ENCODE measurements at regions not wholly inside any gene's neighbourhood (a gene's known extent, or its start where the extent isn't known, plus 50 kb on each side); places are given as distances from the start of the nearest gene placed in this dataset.

DNA sequence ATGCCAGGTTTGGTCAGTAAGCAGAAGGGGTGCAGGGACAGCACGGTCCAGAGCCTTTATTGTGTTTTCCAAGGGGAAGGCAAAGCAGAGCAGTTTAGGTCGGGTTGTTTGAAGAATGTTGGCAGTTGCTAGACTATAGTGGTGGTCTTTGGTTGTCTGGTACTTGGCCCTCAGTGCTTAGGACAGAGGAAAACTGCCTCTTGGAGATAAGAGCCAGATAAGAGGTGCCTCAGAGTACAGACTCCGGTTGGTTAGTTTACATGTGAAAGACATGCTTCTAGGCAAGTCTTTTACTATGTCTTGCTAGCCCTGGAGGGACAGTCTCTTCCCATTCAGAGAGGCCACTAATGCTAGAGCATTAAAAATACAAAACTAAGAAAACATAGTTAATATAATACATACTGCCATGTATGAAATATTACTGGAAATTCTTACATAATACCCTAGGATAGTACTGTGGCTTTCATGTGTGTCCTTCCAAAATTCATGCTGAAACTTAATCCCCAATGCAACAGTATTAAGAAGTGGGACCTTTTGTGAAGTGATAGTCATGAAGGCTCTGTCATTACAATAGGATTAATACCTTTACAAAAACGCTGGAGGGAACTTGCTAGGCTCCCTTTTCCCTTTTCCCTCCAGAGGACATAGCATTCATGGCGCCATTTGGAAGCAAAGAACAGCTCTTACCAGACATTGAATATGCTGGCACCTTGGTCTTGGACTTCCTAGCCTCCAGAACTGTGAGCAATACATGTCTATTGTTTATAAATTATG, 280.4 kb downstream of the TMEM167A start:
- no peaks in the 10 kb centered on the region for H3K9me3 Mint-ChIP-seq (ENCODE audit: unreplicated experiment)
- no peaks in the 10 kb centered on the region for H3K36me3 Mint-ChIP-seq (ENCODE audit: low read depth, unreplicated experiment)
- Histone ChIP-seq H3K9me3 (ENCODE audit: insufficient read depth, low read depth, low read length) (no peaks in the 10 kb centered on the region), H3K4me1 (ENCODE audit: insufficient read depth, low read length) (no peaks in the 10 kb centered on the region), H3K4me3 (ENCODE audit: insufficient read depth, low read depth, low read length) (no peak overlapping the region), H3K9ac (ENCODE audit: low read length) (no peak overlapping the region), H4K20me1 (ENCODE audit: insufficient read depth, low read length) (no peaks in the 10 kb centered on the region), H3K36me3 (ENCODE audit: insufficient read depth, low read length) (no peaks in the 10 kb centered on the region), H2AFZ (ENCODE audit: low read depth, low read length) (no peak overlapping the region), H3K27ac (ENCODE audit: low read depth, low read length) (no peak overlapping the region), H3K79me2 (ENCODE audit: insufficient read depth, low read length) (no peaks in the 10 kb centered on the region), H3K27me3 (ENCODE audit: insufficient read depth, low read length) (no peaks in the 10 kb centered on the region), H3K4me2 (ENCODE audit: low read length) (no peak overlapping the region)
- H3K4me3 Mint-ChIP-seq (ENCODE audit: unreplicated experiment) = no peak overlapping the region
- H3K27me3 Mint-ChIP-seq (ENCODE audit: low read depth, unreplicated experiment) = no peaks in the 10 kb centered on the region
- TF ChIP-seq EZH2 (IDR thresholded peaks at IDR 0.05; ENCODE audit: insufficient read depth, low read length) (no peak), CTCF (IDR thresholded peaks at IDR 0.05; ENCODE audit: insufficient read depth, low read depth, low read length) (no peak)
- H3K4me1 Mint-ChIP-seq (ENCODE audit: low read depth, unreplicated experiment) = no peaks in the 10 kb centered on the region
- DNase-seq (ENCODE audit: low read depth) (no peak), FAIRE-seq (no peak)
- no peak overlapping the region for H3K27ac Mint-ChIP-seq (ENCODE audit: unreplicated experiment)

GRCh38 chr5:82794876-82795275, 282.3 kb downstream of the TMEM167A start:
- Mint-ChIP-seq H3K36me3 (ENCODE audit: low read depth, unreplicated experiment) (no peaks in the 10 kb centered on the region), H3K9me3 (ENCODE audit: unreplicated experiment) (no peaks in the 10 kb centered on the region), H3K27ac (ENCODE audit: unreplicated experiment) (no peak overlapping the region), H3K27me3 (ENCODE audit: low read depth, unreplicated experiment) (no peaks in the 10 kb centered on the region), H3K4me1 (ENCODE audit: low read depth, unreplicated experiment) (no peaks in the 10 kb centered on the region), H3K4me3 (ENCODE audit: unreplicated experiment) (no peak overlapping the region)
- Histone ChIP-seq H3K27ac (ENCODE audit: low read depth, low read length) (no peak overlapping the region), H3K4me2 (ENCODE audit: low read length) (no peak overlapping the region), H3K4me1 (ENCODE audit: insufficient read depth, low read length) (no peaks in the 10 kb centered on the region), H4K20me1 (ENCODE audit: insufficient read depth, low read length) (no peaks in the 10 kb centered on the region), H3K36me3 (ENCODE audit: insufficient read depth, low read length) (no peaks in the 10 kb centered on the region), H3K79me2 (ENCODE audit: insufficient read depth, low read length) (no peaks in the 10 kb centered on the region), H3K27me3 (ENCODE audit: insufficient read depth, low read length) (no peaks in the 10 kb centered on the region), H3K9me3 (ENCODE audit: insufficient read depth, low read depth, low read length) (no peaks in the 10 kb centered on the region), H2AFZ (ENCODE audit: low read depth, low read length) (no peak overlapping the region), H3K9ac (ENCODE audit: low read length) (no peak overlapping the region), H3K4me3 (ENCODE audit: insufficient read depth, low read depth, low read length) (no peak overlapping the region)
- DNase-seq (ENCODE audit: low read depth) (no peak), FAIRE-seq (no peak)
- TF ChIP-seq EZH2 (IDR thresholded peaks at IDR 0.05; ENCODE audit: insufficient read depth, low read length) (no peak), CTCF (IDR thresholded peaks at IDR 0.05; ENCODE audit: insufficient read depth, low read depth, low read length) (no peak)

DNA sequence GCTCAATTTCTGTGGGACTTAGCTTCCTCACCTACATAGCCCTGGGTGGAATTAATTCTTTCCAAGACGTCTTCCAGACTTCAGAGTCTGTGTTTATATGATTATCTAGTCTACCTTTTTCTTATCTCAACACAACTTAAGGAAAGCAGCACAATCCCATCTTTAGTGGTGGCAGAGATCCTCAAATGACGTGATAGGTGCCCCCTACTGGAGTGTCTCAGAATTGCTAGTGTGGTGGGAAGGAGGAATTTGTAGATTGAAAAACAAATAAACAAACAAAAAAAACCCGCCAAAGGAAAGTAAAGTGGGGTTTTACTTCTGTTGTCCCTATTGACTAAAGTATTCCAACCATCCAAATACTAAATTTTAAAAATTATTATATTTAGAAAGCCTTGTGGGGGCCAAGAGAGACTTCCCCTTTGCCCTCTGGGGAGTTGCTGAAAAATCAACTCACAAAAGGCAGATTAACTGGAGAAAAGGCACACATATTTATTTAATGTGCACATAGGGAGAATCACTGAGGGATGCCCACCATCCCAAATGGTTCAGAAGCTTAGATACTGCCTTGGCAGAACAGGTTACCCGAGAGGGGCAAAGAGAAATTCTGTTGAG, 283.3 kb downstream of the TMEM167A start:
- FAIRE-seq = no peak

More for the DNA sequence above, 283.3 kb downstream of the TMEM167A start:
- no peaks in the 10 kb centered on the region for H3K27me3 ChIP-seq (ENCODE audit: insufficient read depth, low read length)
- Mint-ChIP-seq H3K27ac (ENCODE audit: unreplicated experiment) (no peak overlapping the region), H3K36me3 (ENCODE audit: low read depth, unreplicated experiment) (no peaks in the 10 kb centered on the region), H3K4me1 (ENCODE audit: low read depth, unreplicated experiment) (no peaks in the 10 kb centered on the region), H3K27me3 (ENCODE audit: low read depth, unreplicated experiment) (no peaks in the 10 kb centered on the region), H3K4me3 (ENCODE audit: unreplicated experiment) (no peak overlapping the region), H3K9me3 (ENCODE audit: unreplicated experiment) (no peaks in the 10 kb centered on the region)
- H3K4me3 ChIP-seq (ENCODE audit: insufficient read depth, low read depth, low read length) = no peak overlapping the region
- H3K36me3 ChIP-seq (ENCODE audit: insufficient read depth, low read length) = no peaks in the 10 kb centered on the region
- no peak overlapping the region for H3K27ac ChIP-seq (ENCODE audit: low read depth, low read length)
- no peaks in the 10 kb centered on the region for H3K9me3 ChIP-seq (ENCODE audit: insufficient read depth, low read depth, low read length)
- no peak overlapping the region for H3K4me2 ChIP-seq (ENCODE audit: low read length)
- H2AFZ ChIP-seq (ENCODE audit: low read depth, low read length) = no peak overlapping the region
- no peak for DNase-seq (ENCODE audit: low read depth)
- no peaks in the 10 kb centered on the region for H3K4me1 ChIP-seq (ENCODE audit: insufficient read depth, low read length)
- no peaks in the 10 kb centered on the region for H3K79me2 ChIP-seq (ENCODE audit: insufficient read depth, low read length)
- H3K9ac ChIP-seq (ENCODE audit: low read length) = no peak overlapping the region
- TF ChIP-seq EZH2 (IDR thresholded peaks at IDR 0.05; ENCODE audit: insufficient read depth, low read length) (no peak), CTCF (IDR thresholded peaks at IDR 0.05; ENCODE audit: insufficient read depth, low read depth, low read length) (peak; percentile 42)
- no peaks in the 10 kb centered on the region for H4K20me1 ChIP-seq (ENCODE audit: insufficient read depth, low read length)
